Neutrophil (primary cell): ENCODE measurements at regions not wholly inside any gene's neighbourhood (a gene's known extent, or its start where the extent isn't known, plus 50 kb on each side); places are given as distances from the start of the nearest gene placed in this dataset.

Experiments used
- H3K27ac ChIP-seq: fragments of 200-600 bp; sonication (generic); 2 replicates; pipeline ENCODE4 v1.5.1; 2016; ENCODE audit warnings: mild to moderate bottlenecking, moderate library complexity
- H3K27me3 ChIP-seq: fragments of 200-600 bp; sonication (generic); 2 replicates; pipeline ENCODE4 v1.6.0; 2016; ENCODE audit warnings: mild to moderate bottlenecking
- H3K36me3 ChIP-seq: fragments of 200-600 bp; sonication (generic); 2 replicates; pipeline ENCODE4 v1.5.1; 2017
- H3K4me1 ChIP-seq, 2 experiments: fragments of 200-600 bp in 1 of 2; sonication (generic) in 1 of 2; 1 replicate in 1 of 2; 2 replicates in 1 of 2; pipeline versions ENCODE4 v1.5.1 to v1.6.1; 2013 to 2016; ENCODE audit warnings: low read depth in 1 of 2, low read length in 1 of 2, mild to moderate bottlenecking in 1 of 2, moderate library complexity in 1 of 2; ENCODE audit not compliant: control insufficient read depth in 1 of 2, insufficient read depth in 1 of 2
- H3K4me3 ChIP-seq, 2 experiments: fragments of 200-600 bp in 1 of 2; sonication (generic) in 1 of 2; 1 replicate in 1 of 2; 2 replicates in 1 of 2; pipeline ENCODE4 v1.5.1; 2013 to 2016; ENCODE audit warnings: low read depth in 1 of 2, low read length in 1 of 2, mild to moderate bottlenecking in 1 of 2, moderate library complexity in 1 of 2
- H3K9me3 ChIP-seq: fragments of 200-600 bp; sonication (generic); 2 replicates; pipeline ENCODE4 v1.5.1; 2016
- CTCF ChIP-seq: fragments of 200-600 bp; sonication (generic); IDR thresholded peaks from 2 replicates; pipeline ENCODE4 v1.5.1; 2016; ENCODE audit warnings: antibody characterized with exemption

- no peak overlapping the region for H3K27ac ChIP-seq
Observed at GRCh38 chr16:76182041-76182635, 95.1 kb upstream of the CNTNAP4 start.

GRCh38 chr16:76183647-76184046 lies 93.6 kb upstream of the CNTNAP4 start:
- no peak for TF ChIP-seq CTCF
- H3K27ac ChIP-seq: no peak overlapping the region

More at GRCh38 chr16:76182041-76182635, 95.1 kb upstream of the CNTNAP4 start:
- no peaks in the 10 kb centered on the region for H3K9me3 ChIP-seq
- H3K4me3 ChIP-seq: no peak overlapping the region
- no peaks in the 10 kb centered on the region for H3K27me3 ChIP-seq
- H3K36me3 ChIP-seq: no peaks in the 10 kb centered on the region
- no peaks in the 10 kb centered on the region for H3K4me1 ChIP-seq
- TF ChIP-seq CTCF: no peak

DNA sequence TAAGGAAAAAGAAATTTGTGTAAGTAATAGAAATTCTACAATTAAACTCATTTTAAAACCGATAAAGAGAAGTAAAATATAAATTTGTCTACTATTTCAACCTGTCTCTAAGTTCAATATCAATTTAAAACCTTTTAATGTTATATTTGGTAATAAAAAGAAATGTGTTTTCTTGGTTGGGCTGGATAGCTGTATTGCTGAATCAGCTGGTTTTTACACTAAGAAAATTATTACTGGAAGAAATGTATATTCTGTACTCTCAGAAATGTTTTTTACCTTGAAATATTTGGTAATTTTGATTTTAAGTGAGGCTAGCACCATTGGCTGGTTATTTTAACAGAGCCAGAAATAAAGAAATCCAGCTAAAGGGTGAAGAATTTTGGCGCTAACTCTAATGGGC lies 87.1 kb upstream of the CNTNAP4 start:
- no peak overlapping the region for H3K27ac ChIP-seq
- no peaks in the 10 kb centered on the region for H3K4me1 ChIP-seq
- no peaks in the 10 kb centered on the region for H3K9me3 ChIP-seq
- no peak for TF ChIP-seq CTCF
- no peaks in the 10 kb centered on the region for H3K27me3 ChIP-seq
- no peaks in the 10 kb centered on the region for H3K36me3 ChIP-seq
- H3K4me3 ChIP-seq: no peak overlapping the region

More at GRCh38 chr16:76183647-76184046, 93.6 kb upstream of the CNTNAP4 start:
- Histone ChIP-seq H3K4me1 (no peaks in the 10 kb centered on the region), H3K27me3 (no peaks in the 10 kb centered on the region), H3K9me3 (no peaks in the 10 kb centered on the region), H3K4me3 (no peak overlapping the region), H3K36me3 (no peaks in the 10 kb centered on the region)

DNA sequence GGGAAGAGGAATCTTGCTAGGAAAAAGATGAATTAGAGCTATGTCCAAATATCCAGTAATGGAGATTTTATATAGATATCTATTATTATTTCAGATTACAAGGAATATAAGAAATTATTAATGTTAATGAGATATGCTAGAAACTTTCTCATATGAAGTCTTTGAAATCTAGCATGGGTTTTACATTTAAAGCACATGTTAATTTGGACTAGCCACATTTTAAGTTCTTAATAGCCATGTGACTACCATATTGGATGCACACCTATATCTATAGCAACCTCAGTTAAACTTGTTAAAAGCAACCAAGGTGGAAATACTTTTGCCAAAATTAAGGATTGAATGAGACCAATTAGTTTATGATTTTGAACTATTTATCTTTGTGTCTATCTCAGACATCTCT lies 86.7 kb upstream of the CNTNAP4 start:
- no peaks in the 10 kb centered on the region for H3K9me3 ChIP-seq
- no peak for TF ChIP-seq CTCF
- H3K4me3 ChIP-seq: no peak overlapping the region
- no peaks in the 10 kb centered on the region for H3K36me3 ChIP-seq
- H3K27me3 ChIP-seq: no peaks in the 10 kb centered on the region
- no peaks in the 10 kb centered on the region for H3K4me1 ChIP-seq
- no peak overlapping the region for H3K27ac ChIP-seq

DNA sequence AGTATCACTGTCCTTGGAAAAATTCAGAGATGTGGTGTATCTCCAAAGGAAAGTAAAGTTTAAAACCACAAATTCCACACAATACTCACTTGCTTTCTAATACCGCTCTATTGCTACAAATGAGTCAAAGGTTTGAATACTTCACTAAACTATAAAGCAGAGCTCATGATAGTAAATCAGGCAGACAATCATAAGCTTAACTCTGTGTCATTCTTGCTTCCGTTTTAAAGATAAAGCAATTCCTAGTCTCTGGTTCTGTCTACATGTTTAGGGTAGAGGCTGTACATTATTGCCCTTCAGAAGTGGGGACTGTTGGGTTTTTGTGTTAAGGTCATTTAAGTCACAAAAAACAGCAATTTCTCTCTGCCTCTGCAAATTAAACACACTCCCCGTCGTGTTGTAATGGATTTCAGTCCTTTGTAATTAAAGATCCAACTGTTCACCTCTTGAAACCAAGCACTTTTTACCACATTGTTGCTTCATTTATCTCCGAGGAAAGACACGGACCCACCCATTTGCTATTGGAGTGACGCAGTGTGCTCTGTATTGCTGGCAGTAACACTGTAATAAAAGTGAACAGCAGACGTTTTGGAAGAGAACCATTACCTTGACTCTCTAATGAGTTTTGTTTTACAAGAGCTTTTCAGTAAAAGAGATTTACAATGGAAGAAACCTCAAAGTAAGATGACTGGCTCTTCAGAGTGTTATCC lies 83.1 kb upstream of the CNTNAP4 start:
- Histone ChIP-seq H3K4me1 (no peaks in the 10 kb centered on the region), H3K9me3 (no peaks in the 10 kb centered on the region), H3K27ac (no peak overlapping the region), H3K36me3 (no peaks in the 10 kb centered on the region), H3K27me3 (no peaks in the 10 kb centered on the region), H3K4me3 (no peak overlapping the region)
- TF ChIP-seq CTCF: no peak
